Left kidney (tissue), 1 donor: ENCODE measurements at regions not wholly inside any gene's neighbourhood (a gene's known extent, or its start where the extent isn't known, plus 50 kb on each side); places are given as distances from the start of the nearest gene placed in this dataset.
A peak's percentile ranks its signal among the peaks of the same experiment; 100 is the strongest.

Experiments used
- DNase-seq: peaks from one replicate; pipeline ENCODE4 v3.0.0-alpha.2; 2013

DNA sequence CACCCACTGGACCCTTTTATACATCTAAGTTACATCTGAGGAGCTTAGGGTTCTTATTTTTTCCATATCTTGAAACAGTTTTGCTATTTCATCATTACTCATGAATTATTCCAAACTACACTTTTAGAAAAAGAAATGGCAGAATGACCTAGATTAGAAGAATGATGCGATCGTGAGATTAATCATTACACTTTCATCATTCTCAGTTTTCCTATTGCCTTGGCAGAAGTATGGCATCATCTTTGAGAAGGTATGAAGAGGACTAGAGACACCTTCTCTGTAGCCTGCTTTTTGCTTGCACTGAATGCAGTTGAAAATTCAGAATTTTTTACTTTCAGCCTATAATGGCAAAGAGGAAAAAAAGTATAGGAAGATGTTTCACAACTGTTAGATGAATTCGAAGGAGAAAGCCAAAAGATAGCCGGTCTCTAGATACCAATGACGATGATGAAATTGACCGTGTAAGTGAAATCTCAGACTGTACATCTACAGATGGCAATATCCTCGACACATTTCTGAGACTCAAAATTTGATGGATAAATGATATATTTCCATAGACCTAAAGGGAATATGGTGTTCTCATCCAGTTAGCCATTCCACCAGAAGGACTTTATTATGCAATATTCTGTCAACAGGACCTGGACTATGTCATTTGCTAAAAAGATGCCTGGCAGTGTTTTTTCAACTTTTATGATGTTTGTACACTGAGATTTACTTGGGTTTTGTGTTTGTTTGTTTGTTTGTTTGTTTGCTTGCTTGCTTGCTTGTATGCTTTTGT lies 191.8 kb downstream of the TOMM20 start:
- DNase-seq = no peak

DNA sequence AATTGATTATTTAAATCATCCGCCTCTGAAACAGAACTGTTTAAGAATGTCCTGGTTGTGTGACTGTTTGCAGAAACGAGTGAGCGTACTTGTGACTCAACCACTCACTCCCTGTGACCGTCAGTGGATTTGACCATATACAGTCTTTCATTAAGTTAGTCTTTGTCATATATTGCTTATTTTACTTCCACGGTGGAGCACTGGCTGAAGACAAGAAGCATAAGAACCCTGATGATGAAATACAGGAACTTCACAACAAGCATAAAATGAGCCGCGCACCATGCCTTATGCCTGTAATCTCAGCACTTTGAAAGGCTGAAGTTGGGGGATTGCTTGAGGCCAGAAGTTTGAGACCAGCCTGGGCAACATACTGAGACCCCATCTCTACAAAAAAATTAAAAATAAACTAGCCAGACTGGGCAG lies 194.0 kb downstream of the TOMM20 start:
- DNase-seq = no peak

DNA sequence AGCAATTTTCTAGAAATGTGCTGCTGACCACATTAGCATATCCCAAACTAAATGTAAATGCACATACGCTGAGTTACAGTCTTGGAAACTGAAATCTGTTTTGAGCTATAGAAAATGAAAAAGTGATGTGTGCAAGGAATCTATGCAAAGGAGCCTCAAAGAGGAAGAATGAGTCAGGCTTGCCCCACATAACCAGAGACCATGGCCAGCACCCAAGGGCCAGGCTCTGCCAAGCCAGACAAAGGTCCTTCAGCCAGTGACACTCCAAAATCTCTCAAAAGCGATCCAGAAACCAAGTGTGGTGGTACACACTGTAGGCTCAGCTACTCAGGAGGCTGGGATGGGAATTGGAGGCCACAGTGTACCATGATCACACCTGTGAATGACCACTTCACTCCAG lies 195.2 kb downstream of the TOMM20 start:
- DNase-seq = no peak

DNA sequence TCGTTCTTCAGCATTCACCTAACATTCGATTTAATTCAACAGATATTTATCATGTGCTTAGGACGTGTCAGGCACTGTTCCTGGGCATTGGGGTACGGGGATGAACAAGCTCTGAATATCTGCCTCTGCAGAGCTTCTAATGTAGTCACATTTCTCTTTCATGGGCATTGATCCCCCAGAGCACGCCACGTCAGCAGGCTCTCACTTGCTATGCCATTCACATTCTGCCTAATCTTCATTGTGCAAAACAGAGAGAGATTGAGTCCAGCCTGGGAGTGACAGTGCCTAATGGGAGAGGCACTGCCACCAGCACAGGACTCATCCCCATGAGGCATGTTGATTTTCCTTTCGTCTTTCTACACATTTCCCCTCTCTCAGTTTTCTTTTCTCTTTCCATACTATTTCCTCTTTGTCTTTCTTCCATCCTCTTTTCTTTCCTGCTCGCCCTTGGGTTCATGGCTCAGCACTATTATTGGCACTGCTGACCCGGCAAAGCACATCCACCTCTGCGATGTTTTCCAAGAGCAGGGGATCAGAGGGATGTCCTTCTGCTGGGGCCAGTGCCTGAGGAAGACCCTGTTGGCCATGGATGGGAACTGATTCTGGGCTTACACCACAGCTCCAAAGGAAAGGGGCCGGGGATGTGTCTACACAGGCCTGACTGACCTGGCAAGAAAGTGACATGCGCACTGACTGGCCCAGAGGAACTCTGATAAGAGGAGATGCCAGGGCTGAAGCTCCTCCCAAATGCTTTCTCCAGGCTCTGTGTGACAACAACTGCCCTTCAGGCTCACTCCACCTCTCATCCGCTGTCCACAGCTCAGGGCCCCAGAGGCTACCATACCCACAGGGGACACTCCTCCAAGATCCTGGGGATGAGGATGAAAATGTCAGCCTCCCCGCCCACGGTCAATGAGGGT lies 195.9 kb downstream of the TOMM20 start:
- no peak for DNase-seq

DNA sequence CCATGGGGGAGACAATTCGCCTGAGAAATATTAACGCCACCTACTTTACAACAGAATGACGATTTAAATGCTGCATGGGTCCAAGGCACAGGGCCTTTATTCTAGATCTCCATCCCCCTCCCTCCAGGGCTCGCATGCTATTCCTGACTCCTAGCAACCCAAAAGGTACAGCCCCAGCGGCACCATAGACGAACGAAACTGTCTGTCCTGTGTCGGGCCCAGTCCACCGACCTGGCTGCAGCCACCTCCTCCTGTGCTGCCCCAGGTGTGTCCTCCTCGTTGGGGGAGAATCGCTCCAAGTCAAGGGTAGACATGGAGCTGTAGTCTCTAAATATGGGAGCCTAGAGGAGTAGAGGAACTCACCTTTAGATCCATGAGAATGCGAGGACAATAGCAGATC lies 196.5 kb downstream of the TOMM20 start:
- DNase-seq = no peak

DNA sequence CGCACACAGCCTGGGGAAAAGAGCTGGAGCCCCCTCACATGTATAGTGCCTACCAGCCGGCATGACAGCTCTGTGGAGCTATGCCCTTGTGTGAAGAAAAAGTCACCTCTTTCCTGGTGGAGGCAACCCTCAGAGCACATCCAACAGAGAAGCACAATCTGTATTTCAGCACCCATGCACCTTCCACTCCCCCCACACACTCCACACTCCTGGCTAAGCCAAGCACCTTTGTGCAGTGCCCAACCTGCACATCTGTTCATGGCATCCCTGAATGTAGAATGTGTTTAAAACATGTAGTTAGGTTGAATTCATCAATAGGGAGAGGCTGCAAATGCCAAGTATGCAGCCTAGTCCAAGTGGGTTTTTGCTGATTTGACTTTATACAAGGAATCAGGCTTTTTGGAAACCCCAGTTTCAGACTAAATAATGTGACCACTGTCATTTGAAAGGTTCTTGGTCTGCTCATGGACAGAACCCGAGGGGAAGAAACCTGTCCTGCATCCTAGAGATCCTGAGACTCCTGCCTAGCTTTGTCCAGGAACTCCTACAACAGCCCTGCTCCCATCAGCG lies 197.1 kb downstream of the TOMM20 start:
- no peak for DNase-seq

DNA sequence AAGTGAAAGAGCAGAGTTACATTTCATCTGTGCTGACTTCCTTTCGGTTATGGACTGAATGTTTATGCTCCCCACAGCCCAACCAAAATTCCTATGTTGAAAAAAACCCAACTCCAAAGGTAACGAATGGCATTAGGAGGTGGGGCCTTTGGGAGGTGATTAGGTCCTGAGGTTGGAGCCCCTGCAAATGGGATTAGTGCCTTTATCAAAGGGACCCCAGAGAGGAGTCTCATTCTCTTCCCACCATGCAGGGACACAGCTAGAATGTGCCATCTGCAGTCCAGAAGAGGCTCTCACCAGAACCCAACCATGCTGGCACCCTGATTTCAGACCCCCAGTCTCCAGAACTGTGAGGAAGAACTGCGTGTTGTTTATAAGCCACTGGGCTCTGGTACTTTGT lies 199.3 kb downstream of the TOMM20 start:
- no peak for DNase-seq

DNA sequence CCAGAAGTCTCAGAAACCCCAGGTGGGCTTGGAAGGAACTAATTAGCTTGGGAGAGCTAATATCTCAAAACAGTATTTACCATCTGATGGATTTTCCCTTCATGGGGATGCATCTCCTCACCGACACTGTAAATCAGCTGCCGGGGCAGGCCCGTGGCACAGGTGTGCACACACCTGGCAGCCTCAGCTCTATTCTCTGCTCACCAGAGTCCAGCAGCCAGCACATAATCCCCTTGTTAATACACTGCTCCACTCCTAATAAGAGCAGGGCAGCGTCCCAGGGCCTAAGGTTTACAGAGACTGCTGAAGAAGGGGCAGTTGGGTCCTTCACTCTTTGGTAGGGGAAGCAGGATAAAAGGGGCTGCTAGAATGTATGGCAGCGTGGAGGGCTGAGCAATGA lies 200.0 kb downstream of the TOMM20 start:
- DNase-seq = no peak

DNA sequence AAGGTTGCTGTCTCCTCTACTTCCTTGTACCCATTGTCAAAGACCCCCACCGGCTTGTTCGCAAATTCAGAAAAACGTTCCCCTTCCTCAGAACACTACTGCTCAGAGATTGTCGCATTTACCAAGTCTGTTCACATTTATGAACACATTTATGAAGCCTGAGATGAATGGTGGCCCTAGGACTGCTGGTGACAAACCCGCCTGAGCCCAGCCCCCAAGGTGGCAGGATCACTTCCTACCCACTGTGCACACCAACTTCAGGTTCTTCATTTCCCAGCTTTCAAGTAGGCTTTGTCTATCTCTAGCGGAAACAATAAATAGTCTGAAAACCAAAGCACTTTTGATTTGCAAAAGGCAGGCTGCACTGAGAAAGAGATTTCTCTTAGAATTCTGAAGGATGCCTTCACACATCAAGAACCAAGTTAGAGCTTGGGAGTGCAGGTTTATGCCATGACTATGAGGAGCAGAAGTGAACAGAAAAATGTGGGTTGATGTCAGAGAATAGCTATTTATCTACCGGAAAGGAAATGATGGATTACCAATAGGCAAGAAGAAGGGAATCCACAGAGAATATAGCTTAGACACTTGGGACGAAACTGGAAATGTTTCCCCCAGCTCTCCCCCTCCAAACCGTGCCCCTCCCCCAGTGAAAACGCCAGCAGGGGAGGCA lies 200.5 kb downstream of the TOMM20 start:
- DNase-seq = no peak

DNA sequence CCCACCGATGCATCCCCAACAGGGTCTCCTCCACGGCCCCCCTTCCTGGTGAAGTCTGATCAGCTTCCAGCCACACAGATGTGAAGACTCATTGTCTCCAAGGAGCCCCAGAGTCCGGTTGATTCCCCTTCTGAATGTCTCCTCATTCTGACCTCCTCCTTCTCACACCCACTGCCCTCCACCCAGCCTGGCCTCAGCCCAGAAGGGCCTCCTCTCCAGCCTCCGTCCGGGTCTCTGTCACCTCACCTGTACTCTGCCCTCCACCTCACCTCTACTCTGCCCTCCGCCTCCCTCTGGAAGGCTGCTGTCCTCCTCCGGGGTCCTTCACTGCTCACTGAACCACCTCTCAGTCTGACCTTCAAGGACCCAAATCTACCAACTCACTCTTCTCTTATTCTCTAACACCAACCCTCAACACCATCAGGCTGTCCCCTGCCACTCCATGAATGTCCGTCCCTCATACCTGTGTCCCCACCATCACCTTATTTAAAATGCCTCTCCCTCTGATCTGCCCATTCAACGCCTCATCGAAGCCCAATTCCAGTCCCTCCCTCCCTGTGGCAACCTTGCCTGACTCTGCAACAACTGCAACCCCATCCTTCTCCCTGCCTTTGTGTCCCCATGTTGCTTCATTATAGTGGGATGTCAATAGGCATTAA lies 201.2 kb downstream of the TOMM20 start:
- no peak for DNase-seq

DNA sequence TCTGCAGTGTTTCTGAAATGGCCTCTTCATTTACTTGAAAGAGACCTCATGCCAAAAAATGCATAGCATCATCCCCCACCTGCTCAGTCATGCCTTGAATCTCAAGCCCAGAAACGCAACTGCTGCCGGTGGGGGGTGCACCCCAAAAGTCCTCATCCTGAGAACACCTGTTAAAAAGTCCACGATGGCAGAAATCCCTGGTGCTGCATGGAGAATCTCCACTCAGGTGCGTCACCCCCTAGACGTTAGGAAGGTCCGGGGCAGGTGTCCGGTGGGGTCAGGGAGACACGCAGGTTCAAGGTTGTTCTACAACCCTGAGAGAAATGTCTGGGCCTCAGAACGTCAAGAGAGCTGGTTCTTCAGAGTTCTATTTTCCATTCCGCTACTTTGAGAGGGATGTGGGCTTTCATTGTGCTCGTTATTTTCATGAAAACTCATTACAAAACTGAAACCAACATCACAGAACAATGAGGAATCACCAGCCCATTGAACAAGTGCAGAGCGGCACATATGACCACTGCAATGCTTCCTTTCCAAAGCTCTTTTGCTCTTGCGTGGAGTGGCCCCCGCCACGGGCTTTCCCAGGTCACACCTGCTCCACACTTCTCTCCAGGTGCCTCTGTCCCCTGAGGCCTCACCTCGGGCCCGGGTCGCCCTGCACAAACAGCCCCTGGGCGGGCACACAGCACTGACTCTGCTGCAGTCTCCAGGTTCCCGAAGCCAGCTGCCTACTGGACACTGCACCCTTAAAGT lies 201.9 kb downstream of the TOMM20 start:
- DNase-seq = no peak

DNA sequence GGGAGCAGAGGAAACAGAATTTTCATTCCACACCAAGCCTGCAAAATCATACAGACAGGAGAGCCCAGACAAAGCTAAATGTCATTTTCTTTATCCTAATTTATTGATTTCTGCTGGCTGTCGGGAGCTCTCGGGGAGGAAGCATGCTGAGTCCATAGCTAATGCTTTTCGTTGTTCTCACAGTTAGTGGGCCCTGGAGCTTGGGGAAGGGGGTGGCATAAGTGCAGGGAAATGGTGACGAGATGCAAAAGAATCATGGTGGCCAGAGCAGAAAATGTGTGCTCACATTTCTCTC lies 202.4 kb downstream of the TOMM20 start:
- no peak for DNase-seq

DNA sequence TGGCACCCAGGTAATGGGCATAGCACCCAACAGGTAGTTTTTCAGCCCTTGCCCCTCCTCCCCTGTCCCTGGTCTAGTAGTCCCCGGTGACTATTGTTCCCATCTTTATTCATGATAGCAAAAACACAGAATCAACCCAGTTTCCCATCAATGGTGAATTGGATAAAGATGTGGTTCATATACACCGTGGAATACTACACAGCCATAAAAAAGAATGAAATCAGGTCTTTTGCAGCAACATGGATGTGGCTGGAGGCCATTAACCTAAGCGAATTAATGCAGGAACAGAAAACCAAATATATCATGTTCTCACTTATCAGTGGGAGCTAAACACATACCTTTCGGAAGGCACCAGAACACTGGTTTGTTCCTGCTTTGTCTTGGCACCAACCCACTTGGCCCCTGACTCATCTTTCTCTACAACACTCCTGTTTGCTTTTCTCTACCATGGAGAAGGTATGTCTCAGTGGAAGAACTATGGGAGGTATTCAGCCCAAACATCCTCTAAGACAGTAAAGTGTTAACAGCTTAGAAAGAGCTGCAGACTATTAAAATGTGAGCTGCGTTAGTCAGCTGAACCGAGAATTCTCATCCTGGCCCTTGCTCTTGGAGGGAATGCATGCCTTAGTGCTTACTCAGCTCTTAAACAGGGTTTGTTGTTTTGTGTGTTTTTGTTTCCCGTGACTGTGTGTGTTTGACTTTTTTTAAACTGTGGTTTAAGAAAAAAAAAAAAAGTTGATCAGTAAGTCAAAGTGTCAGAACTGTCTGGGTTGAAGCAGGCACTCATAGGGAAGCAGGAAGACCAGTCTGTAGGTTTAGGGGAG lies 203.0 kb downstream of the TOMM20 start:
- DNase-seq = peak; percentile 72

DNA sequence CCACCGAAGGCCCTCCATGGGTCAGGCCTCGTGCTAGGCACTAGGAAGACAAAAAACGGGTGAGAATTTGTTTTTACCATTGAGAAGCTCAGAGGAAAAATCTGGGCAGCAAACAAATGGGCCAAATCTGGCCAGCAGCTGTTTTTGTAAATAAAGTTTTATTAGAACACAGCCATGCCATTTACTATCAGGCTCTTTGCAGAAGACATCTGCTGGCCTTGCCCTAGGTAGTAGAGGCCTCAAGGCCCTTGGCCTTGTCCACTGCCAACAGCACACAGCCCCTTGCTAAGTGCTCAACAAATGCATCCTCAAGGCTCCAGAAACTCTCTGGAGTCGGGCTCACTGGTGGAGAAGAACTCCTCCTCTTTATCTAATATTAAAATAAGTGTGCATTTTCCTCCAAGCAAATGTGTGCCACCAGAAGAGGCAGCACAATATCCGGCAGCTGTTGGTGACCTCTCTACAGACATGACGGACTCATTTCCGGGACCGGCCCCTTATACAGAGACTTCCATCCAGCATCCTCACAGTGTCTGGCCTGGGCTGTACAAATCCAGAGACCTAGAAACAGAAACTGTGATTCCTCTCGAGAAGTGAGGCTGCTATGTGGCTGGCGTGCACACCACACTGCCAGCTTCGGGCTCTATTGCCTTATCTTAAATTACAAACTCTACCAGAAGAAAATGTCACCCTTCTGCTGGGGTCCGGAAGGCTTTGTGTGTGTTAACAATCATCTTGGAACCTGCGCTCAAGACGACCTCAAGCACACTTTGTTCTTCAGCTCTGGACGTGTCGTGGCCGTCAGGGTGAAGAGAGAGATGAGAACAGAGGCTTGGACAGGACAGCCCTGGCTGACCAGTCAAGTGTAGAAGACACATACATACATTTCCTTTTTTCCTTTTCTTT lies 203.9 kb downstream of the TOMM20 start:
- no peak for DNase-seq

DNA sequence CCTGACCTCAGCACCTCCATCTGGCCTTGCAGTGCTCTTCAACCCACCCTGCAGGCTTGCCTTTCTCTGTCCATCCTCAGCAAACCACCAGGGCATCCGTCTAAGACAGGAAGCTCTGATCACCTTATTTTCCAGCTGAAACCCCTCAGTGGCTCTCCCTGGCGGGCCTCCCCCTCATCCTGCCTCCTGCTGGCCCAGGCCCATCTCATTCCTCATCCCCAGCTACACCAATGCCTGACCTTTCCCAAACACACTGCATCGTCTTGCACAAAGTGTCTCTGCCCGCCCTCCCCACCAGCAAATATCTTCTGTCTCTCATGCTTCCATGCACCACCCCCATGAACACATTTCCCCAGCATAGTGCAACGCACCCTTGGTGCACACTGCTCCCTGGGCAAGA lies 205.0 kb downstream of the TOMM20 start:
- DNase-seq = no peak

DNA sequence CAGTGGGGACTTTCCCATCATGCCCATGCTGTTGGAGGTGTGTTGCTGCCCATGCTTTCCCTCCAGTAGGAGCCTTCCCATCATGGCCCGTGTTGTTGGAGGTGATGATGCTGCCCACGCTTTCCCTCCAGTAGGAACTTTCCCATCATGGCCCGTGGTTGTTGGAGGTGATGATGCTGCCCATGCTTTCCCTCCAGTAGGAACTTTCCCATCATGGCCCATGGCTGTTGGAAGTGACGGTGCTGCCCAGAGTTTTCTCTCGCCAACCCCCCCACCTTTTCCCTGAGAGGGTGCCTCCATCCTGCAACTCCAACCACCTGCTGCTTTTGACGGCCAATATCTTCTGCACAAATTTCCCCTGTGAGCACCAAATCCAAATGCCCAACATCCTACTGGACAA lies 205.7 kb downstream of the TOMM20 start:
- no peak for DNase-seq

DNA sequence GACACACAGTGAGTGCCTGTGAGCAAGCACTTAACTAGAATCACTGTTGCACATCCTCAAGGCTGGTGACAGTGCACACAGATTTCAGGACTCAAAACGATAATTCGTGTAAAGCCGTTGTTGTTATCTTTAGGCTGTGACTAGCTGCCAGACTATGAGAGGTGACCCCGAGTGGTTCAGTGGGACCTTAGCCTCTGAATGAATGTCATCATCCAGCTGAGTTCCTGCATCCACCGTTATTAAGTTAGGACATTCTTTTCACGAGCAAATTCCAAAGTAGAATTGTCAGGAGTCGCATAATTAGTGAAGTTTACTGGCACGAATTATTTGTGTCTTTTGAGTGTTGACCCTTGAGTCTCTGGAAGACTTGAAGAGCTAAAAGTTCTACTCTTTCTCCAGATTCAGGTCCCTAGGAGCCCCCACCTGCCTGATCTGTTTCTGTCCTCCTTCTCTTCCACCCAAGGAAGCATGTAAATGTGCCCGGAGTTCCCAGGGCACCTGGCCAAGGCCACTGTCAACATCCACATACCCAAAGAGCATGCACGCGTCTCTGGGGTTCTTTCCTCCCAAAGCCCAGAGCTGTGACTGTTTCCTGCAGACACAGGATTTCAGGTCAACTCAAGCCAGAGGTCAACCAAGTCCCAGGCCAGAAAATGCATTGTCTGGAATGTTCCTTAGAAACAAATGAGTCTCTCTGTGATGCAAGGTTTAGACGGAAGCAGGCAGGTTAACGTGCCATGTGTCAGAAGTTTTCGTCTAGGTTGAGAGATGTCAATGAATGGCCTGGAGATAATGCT lies 207.2 kb downstream of the TOMM20 start:
- DNase-seq = no peak

DNA sequence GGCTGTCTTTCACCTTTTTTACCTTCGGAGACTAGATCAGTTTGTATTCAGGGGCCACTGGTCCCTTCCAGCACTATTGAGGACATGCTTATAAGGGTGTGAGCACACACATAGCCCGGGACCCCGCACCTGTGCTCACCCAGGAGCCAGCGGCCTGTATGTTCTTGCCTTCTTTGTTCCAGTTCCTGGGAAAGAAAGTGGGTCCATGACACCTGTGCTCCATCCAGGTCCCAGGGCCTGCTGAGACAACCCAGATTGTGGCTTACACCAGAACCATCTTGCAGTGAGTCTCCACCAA lies 207.8 kb downstream of the TOMM20 start:
- DNase-seq = no peak
